Right atrium auricular region (tissue), 2 donors: ENCODE measurements at regions not wholly inside any gene's neighbourhood (a gene's known extent, or its start where the extent isn't known, plus 50 kb on each side); places are given as distances from the start of the nearest gene placed in this dataset.
A peak's percentile ranks its signal among the peaks of the same experiment; 100 is the strongest.

Experiments used
- DNase-seq: peaks from one replicate; pipeline ENCODE4 v3.0.0-alpha.2; 2019; ENCODE audit warnings: low spot score
- H3K27ac ChIP-seq, 2 donors: fragments of 200-600 bp; sonication (generic); 1 replicate in 1 of 2; 2 replicates in 1 of 2; pipeline ENCODE4 v1.5.1; 2016 to 2019
- H3K27me3 ChIP-seq, 2 donors: fragments of 200-600 bp; sonication (generic); one replicate each; pipeline versions ENCODE4 v1.5.1 to v1.6.0; 2017 to 2019
- H3K36me3 ChIP-seq: fragments of 200-600 bp; sonication (generic); one replicate; pipeline ENCODE4 v1.5.1; 2016
- H3K4me1 ChIP-seq, 2 donors: fragments of 200-600 bp; sonication (generic); one replicate each; pipeline versions ENCODE4 v1.5.1 to v1.6.0; 2017 to 2019
- H3K4me3 ChIP-seq, 2 donors: fragments of 200-600 bp; sonication (generic); 1 replicate in 1 of 2; 2 replicates in 1 of 2; pipeline ENCODE4 v1.5.1; 2017 to 2019; ENCODE audit warnings: mild to moderate bottlenecking in 1 of 2, moderate library complexity in 1 of 2
- H3K9me3 ChIP-seq, 2 donors: fragments of 200-600 bp; sonication (generic); one replicate each; pipeline ENCODE4 v1.5.1; 2019
- TF ChIP-seq, protein P1 (sequence below), 2 donors: fragments of 200-600 bp; sonication (generic); IDR thresholded peaks; one replicate each; pipeline ENCODE4 v1.5.1; 2019; ENCODE audit warnings: antibody characterized with exemption in 2 of 2

DNA sequence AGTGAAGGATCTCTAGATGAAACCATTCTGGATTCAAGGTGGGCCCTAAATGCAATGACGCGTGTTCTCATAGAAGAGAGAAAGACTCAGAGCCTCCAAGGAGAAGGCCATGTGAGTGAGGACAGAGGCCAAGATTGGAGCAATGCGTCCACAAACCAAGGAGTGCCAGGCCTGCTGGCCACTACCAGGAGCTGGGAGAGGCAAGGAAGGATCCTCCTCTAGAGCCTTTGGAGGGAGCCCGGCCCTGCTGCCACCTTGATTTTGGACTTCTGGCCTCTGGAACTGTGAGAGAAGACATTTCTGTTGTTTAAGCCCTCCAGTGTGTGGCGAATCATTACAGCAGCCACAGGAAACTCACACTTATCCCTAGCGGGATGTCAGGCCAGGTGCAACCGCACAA lies 52.7 kb upstream of the SHANK2 start:
- DNase-seq: peak; percentile 40
- TF ChIP-seq, protein P1, sequence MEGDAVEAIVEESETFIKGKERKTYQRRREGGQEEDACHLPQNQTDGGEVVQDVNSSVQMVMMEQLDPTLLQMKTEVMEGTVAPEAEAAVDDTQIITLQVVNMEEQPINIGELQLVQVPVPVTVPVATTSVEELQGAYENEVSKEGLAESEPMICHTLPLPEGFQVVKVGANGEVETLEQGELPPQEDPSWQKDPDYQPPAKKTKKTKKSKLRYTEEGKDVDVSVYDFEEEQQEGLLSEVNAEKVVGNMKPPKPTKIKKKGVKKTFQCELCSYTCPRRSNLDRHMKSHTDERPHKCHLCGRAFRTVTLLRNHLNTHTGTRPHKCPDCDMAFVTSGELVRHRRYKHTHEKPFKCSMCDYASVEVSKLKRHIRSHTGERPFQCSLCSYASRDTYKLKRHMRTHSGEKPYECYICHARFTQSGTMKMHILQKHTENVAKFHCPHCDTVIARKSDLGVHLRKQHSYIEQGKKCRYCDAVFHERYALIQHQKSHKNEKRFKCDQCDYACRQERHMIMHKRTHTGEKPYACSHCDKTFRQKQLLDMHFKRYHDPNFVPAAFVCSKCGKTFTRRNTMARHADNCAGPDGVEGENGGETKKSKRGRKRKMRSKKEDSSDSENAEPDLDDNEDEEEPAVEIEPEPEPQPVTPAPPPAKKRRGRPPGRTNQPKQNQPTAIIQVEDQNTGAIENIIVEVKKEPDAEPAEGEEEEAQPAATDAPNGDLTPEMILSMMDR (IDR thresholded peaks at IDR 0.05): no peak
- no peaks in the 10 kb centered on the region for H3K4me1 ChIP-seq
- H3K9me3 ChIP-seq: no peaks in the 10 kb centered on the region
- no peak overlapping the region for H3K4me3 ChIP-seq
- no peaks in the 10 kb centered on the region for H3K27me3 ChIP-seq
- H3K36me3 ChIP-seq: no peaks in the 10 kb centered on the region
- H3K27ac ChIP-seq: no peak overlapping the region

DNA sequence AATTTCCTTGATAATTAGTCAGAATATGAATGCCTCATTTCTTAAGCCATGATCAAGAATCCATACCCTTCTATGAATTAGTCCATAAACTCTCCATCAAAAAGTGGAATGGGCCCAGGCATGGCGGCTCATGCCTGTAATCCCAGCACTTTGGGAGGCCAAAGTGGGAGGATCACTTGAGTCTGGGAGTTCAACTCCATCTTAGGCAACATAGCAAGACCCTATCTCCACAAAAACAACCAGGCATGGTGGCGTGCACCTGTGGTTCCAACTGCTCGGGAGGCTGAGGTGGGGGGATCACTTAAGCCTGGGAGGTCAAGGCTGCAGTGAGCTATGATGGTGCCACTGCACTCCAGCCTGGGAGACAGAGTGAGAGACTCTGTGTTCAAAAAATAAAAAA lies 52.1 kb upstream of the SHANK2 start:
- no peak overlapping the region for H3K27ac ChIP-seq
- peak; percentile 32 for DNase-seq
- H3K4me3 ChIP-seq: no peak overlapping the region
- no peaks in the 10 kb centered on the region for H3K9me3 ChIP-seq
- H3K27me3 ChIP-seq: no peaks in the 10 kb centered on the region
- no peaks in the 10 kb centered on the region for H3K36me3 ChIP-seq
- H3K4me1 ChIP-seq: no peaks in the 10 kb centered on the region
- TF ChIP-seq, protein P1 (IDR thresholded peaks at IDR 0.05): no peak

DNA sequence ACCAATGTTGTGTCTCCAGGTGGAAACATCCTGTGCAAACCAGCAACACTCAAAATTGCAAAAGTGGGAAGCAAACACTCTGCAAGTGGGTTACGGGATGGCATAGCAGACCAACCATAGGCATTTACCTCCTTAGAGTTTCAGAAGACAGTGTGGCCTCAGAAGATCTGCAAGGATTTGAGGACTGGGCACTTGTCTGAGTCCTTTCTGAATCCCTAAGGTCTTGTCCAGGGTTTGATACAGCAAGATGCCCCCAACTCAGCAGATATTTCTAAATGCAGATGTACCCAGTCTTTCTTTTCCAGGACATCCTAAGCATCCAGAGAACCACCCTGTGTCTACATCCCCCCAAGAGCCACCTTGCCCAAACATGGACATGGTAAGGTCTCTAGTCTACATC lies 51.7 kb upstream of the SHANK2 start:
- DNase-seq: no peak
- Histone ChIP-seq H3K27me3 (no peaks in the 10 kb centered on the region), H3K27ac (no peak overlapping the region)

DNA sequence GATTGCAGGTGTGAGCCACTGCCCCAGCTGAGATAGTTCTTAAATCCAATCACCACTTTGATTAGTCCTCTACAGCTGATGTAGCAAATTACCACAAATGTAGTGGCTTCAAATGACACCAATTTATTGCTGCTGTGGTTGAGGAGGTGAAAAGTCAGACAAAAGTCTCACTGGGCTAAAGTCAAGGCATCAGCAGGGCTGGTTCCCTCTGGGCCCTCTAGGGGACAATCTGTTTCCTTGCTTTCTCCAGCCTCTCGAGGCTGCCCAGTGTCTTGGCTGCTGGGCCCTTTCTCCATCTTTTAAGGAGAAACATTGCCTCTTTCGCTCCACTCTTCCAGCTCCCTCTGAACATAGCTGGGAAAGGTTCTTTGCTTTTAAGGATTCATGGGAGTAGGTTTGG lies 50.5 kb upstream of the SHANK2 start:
- no peak overlapping the region for H3K4me3 ChIP-seq
- DNase-seq: peak; percentile 28
- H3K4me1 ChIP-seq: no peaks in the 10 kb centered on the region
- no peak overlapping the region for H3K27ac ChIP-seq
- TF ChIP-seq, protein P1 (IDR thresholded peaks at IDR 0.05): no peak
- no peaks in the 10 kb centered on the region for H3K36me3 ChIP-seq
- no peaks in the 10 kb centered on the region for H3K27me3 ChIP-seq
- no peaks in the 10 kb centered on the region for H3K9me3 ChIP-seq

More for the DNA sequence above, 51.7 kb upstream of the SHANK2 start:
- Histone ChIP-seq H3K9me3 (no peaks in the 10 kb centered on the region), H3K4me1 (no peaks in the 10 kb centered on the region), H3K36me3 (no peaks in the 10 kb centered on the region), H3K4me3 (no peak overlapping the region)
- TF ChIP-seq, protein P1 (IDR thresholded peaks at IDR 0.05): no peak

DNA sequence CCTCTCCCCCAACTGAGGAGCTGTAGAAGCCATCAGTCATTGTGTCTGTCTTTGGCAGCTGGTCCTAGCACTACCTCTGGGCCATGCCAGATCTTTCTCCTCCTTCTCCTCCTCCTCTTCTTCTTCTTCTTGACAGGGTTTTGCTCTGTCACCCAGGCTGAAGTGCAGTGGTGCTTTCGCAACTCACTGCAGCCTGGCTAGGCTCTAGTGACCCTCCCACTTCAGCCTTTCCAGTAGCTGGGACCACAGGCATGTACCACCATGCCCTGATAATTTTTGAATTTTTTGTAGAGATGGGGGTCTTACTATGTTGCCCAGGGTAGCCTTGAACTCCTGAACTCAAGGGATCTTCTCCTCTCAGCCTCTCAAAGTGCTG lies 50.1 kb upstream of the SHANK2 start:
- H3K27ac ChIP-seq: no peak overlapping the region
- H3K4me3 ChIP-seq: no peak overlapping the region
- no peaks in the 10 kb centered on the region for H3K36me3 ChIP-seq
- no peaks in the 10 kb centered on the region for H3K27me3 ChIP-seq
- TF ChIP-seq, protein P1 (IDR thresholded peaks at IDR 0.05): no peak
- no peaks in the 10 kb centered on the region for H3K4me1 ChIP-seq
- no peaks in the 10 kb centered on the region for H3K9me3 ChIP-seq
- DNase-seq: no peak
